RWPE2 (cell line): ENCODE measurements at regions not wholly inside any gene's neighbourhood (a gene's known extent, or its start where the extent isn't known, plus 50 kb on each side); places are given as distances from the start of the nearest gene placed in this dataset.
"Not testable (repeated sequence)": the region's sequence is repeated elsewhere in the genome, so short reads cannot be mapped to it uniquely, and the experiment has no call there.

Experiments
- ATAC-seq: fragments of 200-7000 bp; cut with Tn5 transposase; 3 replicates; pipeline ENCODE4 v1.9.1; 2021; ENCODE audit warnings: low read depth
- DNase-seq: peaks from one replicate; pipeline ENCODE4 v3.0.0-alpha.2; 2020; ENCODE audit warnings: low spot score
- H3K27ac ChIP-seq: fragments of 450-650 bp; 2 replicates; pipeline ENCODE4 v1.5.1; 2017; ENCODE audit warnings: mild to moderate bottlenecking; ENCODE audit not compliant: poor library complexity, severe bottlenecking
- H3K27me3 ChIP-seq: fragments of 250-450 bp; sonication (Bioruptor Pico); 2 replicates; pipeline ENCODE4 v1.5.1; 2021; ENCODE audit warnings: mild to moderate bottlenecking, moderate library complexity; ENCODE audit not compliant: insufficient read depth, poor library complexity, severe bottlenecking
- H3K36me3 ChIP-seq: fragments of 250-450 bp; sonication (Bioruptor Pico); 2 replicates; pipeline ENCODE4 v1.5.1; 2020; ENCODE audit warnings: low read depth, mild to moderate bottlenecking, moderate library complexity
- H3K4me1 ChIP-seq: fragments of 250-450 bp; sonication (Bioruptor Pico); 2 replicates; pipeline ENCODE4 v1.5.1; 2021; ENCODE audit warnings: mild to moderate bottlenecking, moderate library complexity; ENCODE audit not compliant: insufficient read depth, poor library complexity, severe bottlenecking
- H3K4me3 ChIP-seq: fragments of 250-450 bp; sonication (Bioruptor Pico); 2 replicates; pipeline ENCODE4 v1.5.1; 2021; ENCODE audit warnings: mild to moderate bottlenecking, moderate library complexity; ENCODE audit not compliant: severe bottlenecking
- H3K9me3 ChIP-seq: fragments of 250-450 bp; sonication (Bioruptor Pico); 2 replicates; pipeline ENCODE4 v1.5.1; 2021; ENCODE audit warnings: mild to moderate bottlenecking, moderate library complexity; ENCODE audit not compliant: severe bottlenecking
- CTCF ChIP-seq: fragments of 450-650 bp; IDR thresholded peaks from one replicate; pipeline ENCODE4 v1.5.1; 2017; ENCODE audit warnings: mild to moderate bottlenecking, moderate library complexity; ENCODE audit not compliant: poor library complexity, severe bottlenecking

GRCh38 chr17:28255616-28256015 is 63.4 kb upstream of the TMEM97 start:
- no peaks in the 10 kb centered on the region for H3K27me3 ChIP-seq
- no peak for DNase-seq
- H3K4me3 ChIP-seq, result no peak overlapping the region
- no peak for ATAC-seq
- H3K27ac ChIP-seq, result no peak overlapping the region
- no peaks in the 10 kb centered on the region for H3K36me3 ChIP-seq
- TF ChIP-seq CTCF, result no peak
- no peaks in the 10 kb centered on the region for H3K9me3 ChIP-seq
- no peaks in the 10 kb centered on the region for H3K4me1 ChIP-seq

DNA sequence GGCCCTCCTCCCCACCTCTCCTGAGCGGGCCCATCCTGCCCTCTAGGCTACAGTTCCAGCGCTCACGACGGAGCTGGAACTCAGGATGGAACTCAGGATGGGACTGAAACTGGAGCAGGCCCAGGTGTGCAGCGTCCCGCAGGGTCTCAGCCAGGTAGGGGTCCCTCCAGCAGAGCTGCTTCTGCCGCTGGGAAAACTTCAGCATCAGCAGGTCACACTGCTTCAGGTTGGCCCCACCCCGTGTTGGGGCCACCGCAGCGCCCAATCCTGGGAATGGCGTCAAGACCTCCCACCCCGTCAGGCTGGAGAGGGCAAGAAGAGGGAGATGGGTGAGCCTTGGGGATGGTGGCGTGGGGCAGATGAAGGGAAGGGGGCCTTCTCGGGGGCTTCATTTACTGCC is 62.6 kb upstream of the TMEM97 start:
- Histone ChIP-seq H3K4me3 (no peak overlapping the region), H3K36me3 (no peaks in the 10 kb centered on the region), H3K27me3 (no peaks in the 10 kb centered on the region), H3K27ac (no peak overlapping the region), H3K9me3 (no peaks in the 10 kb centered on the region), H3K4me1 (no peaks in the 10 kb centered on the region)
- TF ChIP-seq CTCF, result no peak
- ATAC-seq (no peak), DNase-seq (no peak)

GRCh38 chr17:28256881-28257280 is 62.1 kb upstream of the TMEM97 start:
- Histone ChIP-seq H3K9me3 (no peaks in the 10 kb centered on the region), H3K4me3 (no peak overlapping the region), H3K27me3 (no peaks in the 10 kb centered on the region), H3K4me1 (no peaks in the 10 kb centered on the region), H3K27ac (no peak overlapping the region), H3K36me3 (no peaks in the 10 kb centered on the region)
- TF ChIP-seq CTCF, result no peak
- no peak for DNase-seq
- ATAC-seq, result no peak

DNA sequence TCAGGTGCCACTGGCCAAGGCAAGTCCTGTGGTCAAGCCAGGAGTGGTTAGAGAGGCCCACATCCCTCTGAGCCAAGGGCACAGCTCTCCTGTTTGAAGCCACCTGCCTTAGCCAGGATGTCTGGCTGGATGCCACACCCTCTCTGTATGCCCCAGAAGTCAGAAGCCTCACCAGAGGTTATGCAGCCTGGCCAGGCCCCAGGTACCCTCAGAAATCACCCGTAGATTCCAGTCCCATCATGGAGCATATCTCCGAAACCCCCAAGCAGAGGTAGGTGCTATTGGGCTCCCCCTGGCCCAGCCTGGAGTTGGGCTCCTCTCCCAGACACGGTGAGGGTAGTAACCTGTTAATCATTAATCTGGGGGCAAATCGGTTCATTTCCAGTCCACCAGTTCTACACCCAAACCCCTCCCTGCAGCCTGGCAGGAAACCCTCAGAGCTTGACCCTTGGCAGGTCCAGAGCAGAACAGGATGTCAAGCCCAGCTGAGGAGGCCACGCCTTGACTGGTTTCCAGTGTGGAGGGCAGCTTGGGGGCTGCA is 60.6 kb upstream of the TMEM97 start:
- DNase-seq (no peak), ATAC-seq (no peak)
- Histone ChIP-seq H3K4me3 (no peak overlapping the region), H3K4me1 (no peaks in the 10 kb centered on the region), H3K9me3 (peaks cover 3% of the 10 kb centered on the region), H3K27me3 (no peaks in the 10 kb centered on the region), H3K36me3 (no peaks in the 10 kb centered on the region), H3K27ac (no peak overlapping the region)
- no peak for TF ChIP-seq CTCF

- Histone ChIP-seq H3K4me1 (no peaks in the 10 kb centered on the region), H3K9me3 (peaks cover 4% of the 10 kb centered on the region), H3K27ac (no peak overlapping the region), H3K27me3 (no peaks in the 10 kb centered on the region), H3K36me3 (no peaks in the 10 kb centered on the region), H3K4me3 (no peak overlapping the region)
- no peak for DNase-seq
- no peak for TF ChIP-seq CTCF
- no peak for ATAC-seq
Measured at GRCh38 chr17:28261219-28261618, 57.8 kb upstream of the TMEM97 start.

DNA sequence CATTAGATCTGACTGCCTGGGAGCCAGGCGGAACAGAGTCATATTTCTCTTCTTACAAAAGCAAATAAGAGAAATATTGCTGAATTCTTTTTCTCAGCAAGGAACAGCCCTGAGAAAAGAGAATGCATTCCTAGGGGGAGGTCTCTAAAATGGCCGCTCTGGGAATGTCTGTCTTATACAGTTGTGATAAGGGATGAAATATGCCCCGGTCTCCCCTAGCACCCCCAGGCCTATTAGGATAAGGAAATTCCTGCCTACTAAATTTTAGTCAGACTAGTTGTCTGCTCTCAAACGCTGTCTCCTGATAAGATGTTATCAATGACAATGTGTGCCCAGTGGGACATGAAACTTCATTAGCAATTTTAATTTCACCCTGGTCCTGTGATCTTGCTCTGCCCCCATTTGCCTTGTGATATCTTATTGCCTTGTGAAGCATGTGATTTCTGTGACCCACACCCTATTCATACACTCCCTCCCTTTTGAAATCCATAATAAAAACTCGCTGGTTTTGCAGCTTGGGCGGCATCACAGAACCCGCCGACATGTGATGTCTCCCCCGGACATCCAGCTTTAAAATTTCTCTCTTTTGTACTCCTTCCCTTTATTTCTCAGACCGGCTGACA is 56.8 kb upstream of the TMEM97 start:
- not testable (repeated sequence) for H3K27ac ChIP-seq, H3K27me3 ChIP-seq, DNase-seq, H3K4me1 ChIP-seq, H3K9me3 ChIP-seq, ATAC-seq, H3K4me3 ChIP-seq, H3K36me3 ChIP-seq

- H3K4me1 ChIP-seq, ATAC-seq, H3K4me3 ChIP-seq, H3K36me3 ChIP-seq, DNase-seq, H3K27ac ChIP-seq, H3K27me3 ChIP-seq, H3K9me3 ChIP-seq: not testable (repeated sequence)
Measured at GRCh38 chr17:28264902-28265548, 54.0 kb upstream of the TMEM97 start.
